SK-N-MC (cell line): ENCODE measurements at regions not wholly inside any gene's neighbourhood (a gene's known extent, or its start where the extent isn't known, plus 50 kb on each side); places are given as distances from the start of the nearest gene placed in this dataset.

Experiments used
- DNase-seq: peaks from one replicate; pipeline ENCODE4 v3.0.0-alpha.2; 2011; ENCODE audit warnings: low read depth, low spot score
- H3K27ac ChIP-seq: fragments of 200-600 bp; sonication (generic); 2 replicates; pipeline ENCODE4 v1.5.1; 2016; ENCODE audit warnings: mixed run types
- H3K36me3 ChIP-seq: fragments of 200-600 bp; sonication (generic); 2 replicates; pipeline ENCODE4 v1.6.1; 2017; ENCODE audit warnings: antibody characterized with exemption, low read length, mixed read lengths; ENCODE audit not compliant: insufficient read depth
- H3K4me3 ChIP-seq: fragments of 200-600 bp; sonication (generic); 2 replicates; pipeline ENCODE4 v1.5.1; 2016
- H3K9ac ChIP-seq: fragments of 200-600 bp; sonication (generic); 2 replicates; pipeline ENCODE4 v1.8.0; 2017; ENCODE audit warnings: mixed run types, mixed read lengths; ENCODE audit not compliant: insufficient read length
- H3K9me3 ChIP-seq: fragments of 200-600 bp; sonication (generic); 2 replicates; pipeline ENCODE4 v1.6.1; 2017; ENCODE audit warnings: low read depth, mild to moderate bottlenecking, antibody characterized with exemption, low read length, moderate library complexity, mixed read lengths
- EZH2 ChIP-seq: fragments of 200-600 bp; sonication (generic); IDR thresholded peaks from one replicate; pipeline ENCODE4 v1.6.1; 2017; ENCODE audit warnings: antibody characterized with exemption
- FOXP2 ChIP-seq: optimal IDR thresholded peaks from 2 replicates; pipeline ENCODE3; 2011; ENCODE audit warnings: mild to moderate bottlenecking, moderate library complexity; ENCODE audit not compliant: insufficient read depth; ENCODE audit errors: extremely low read length, control extremely low read depth
- POLR2AphosphoS5 ChIP-seq: IDR thresholded peaks from 2 replicates; pipeline ENCODE4 v1.6.1; 2012; ENCODE audit warnings: mild to moderate bottlenecking, low read depth, low read length, borderline replicate concordance

DNA sequence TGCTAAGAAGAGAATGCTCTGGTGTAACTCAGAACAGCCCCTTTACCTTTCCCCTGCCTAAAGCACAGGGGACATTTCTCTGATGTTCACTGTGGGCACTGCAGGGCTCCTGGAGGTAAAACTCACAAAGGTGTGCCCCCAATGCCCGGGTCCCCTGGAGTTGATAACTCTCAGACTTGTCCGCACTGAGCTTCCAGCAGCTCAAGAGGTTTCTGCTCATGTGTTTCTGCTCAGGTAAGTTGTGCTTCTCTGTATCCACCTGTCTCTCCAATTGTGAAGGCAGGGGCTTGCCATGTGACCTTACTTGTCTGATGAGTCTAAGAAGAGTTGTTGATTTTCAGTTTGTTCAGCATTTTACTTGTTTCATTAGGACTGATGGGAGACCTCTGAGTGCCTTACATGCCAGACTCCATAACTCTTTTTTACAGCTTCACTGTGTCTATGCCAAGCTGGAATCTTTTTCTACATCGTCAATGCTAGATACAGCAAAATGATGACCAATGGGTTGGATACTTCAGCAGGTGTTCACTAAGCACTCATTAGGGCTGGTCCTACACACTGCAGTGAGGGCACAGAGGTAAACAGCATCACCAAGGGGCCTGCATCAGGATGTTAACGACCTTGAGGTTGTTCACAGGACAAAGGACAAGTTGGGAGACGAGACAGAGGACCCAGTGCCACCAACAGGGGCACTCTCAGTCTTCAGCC is 56.4 kb downstream of the MRPL36 start:
- no peak for DNase-seq
- Histone ChIP-seq H3K9me3 (no peaks in the 10 kb centered on the region), H3K9ac (no peak overlapping the region), H3K4me3 (no peak overlapping the region), H3K27ac (no peak overlapping the region), H3K36me3 (no peaks in the 10 kb centered on the region)
- TF ChIP-seq POLR2AphosphoS5 (no peak), FOXP2 (no peak), EZH2 (no peak)

- DNase-seq: peak; percentile 3
- Histone ChIP-seq H3K9ac (no peak overlapping the region), H3K4me3 (no peak overlapping the region), H3K36me3 (no peaks in the 10 kb centered on the region), H3K9me3 (no peaks in the 10 kb centered on the region), H3K27ac (no peak overlapping the region)
- TF ChIP-seq EZH2 (no peak), FOXP2 (no peak), POLR2AphosphoS5 (no peak)
Measured at GRCh38 chr5:1737790-1738405, 61.7 kb downstream of the MRPL36 start.

DNA sequence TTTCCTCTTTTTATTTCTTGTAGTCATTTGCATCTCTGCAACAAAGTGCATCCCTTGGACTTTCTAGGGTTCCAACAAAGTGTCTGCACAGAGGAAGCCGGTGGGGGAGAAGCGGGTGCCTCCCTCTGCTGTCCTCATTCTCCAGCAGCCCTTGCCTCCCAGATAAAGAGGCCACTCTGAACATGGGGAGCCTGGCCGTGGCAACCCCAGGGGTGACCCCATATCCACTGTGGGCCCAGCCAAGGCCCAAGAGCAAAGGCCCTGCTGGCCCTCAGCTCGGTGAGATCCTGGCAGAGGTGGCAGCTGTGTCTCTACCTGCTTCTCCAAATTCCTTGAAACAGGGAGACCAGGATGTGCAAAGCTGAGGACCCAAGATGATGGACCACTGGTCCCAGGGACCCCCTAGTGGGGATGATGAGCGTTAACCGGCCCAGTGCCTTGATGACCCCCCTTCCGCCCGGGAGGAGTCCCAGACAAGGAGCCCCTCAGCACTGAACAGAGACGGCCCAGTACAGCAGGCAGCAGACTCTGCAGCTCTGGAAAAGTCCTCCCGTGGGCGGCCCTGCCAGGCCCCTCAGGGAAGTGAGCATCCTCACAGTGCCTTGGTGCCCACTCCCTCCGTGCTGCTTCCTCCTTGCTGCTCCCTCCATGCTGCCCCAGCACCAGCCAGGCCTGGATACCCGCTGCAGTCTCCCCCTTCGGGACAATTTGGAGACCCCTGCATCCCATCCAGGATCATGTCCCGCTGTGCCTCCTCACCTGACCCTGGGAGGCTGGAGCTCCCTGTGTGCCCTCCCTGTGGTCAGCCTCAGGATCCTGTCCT is 62.5 kb downstream of the MRPL36 start:
- TF ChIP-seq EZH2: no peak
- no peak for TF ChIP-seq FOXP2
- TF ChIP-seq POLR2AphosphoS5: no peak
- Histone ChIP-seq H3K27ac (no peak overlapping the region), H3K4me3 (no peak overlapping the region), H3K36me3 (no peaks in the 10 kb centered on the region), H3K9ac (no peak overlapping the region), H3K9me3 (no peaks in the 10 kb centered on the region)
- DNase-seq: no peak

DNA sequence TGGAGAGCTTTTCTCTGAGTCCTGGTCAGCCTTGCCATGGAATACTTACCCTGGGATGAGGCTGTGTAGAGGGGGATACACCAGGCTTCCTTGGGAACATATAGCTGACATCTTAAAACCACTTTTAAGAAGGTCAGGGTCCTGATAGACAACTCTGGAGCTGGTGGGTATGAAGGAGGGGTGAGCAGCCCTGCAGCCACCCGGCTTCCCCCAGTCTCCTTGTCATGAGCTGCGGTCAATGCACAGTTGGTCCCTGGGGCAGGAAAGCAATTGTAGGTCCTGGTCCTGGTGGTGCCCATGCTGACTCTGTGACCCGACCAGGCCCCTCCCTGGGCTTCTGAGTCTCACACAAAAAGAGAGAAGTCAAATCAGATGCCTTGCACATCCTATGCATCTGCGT is 63.6 kb downstream of the MRPL36 start:
- DNase-seq: no peak
- H3K4me3 ChIP-seq: no peak overlapping the region

GRCh38 chr5:1735320-1735970 is 64.2 kb downstream of the MRPL36 start:
- H3K4me3 ChIP-seq: no peak overlapping the region
- no peak overlapping the region for H3K27ac ChIP-seq
- no peak for TF ChIP-seq EZH2
- H3K9me3 ChIP-seq: no peaks in the 10 kb centered on the region
- H3K36me3 ChIP-seq: no peaks in the 10 kb centered on the region
- no peak for DNase-seq
- no peak overlapping the region for H3K9ac ChIP-seq

More for the DNA sequence above, 63.6 kb downstream of the MRPL36 start:
- Histone ChIP-seq H3K9ac (no peak overlapping the region), H3K9me3 (no peaks in the 10 kb centered on the region), H3K36me3 (no peaks in the 10 kb centered on the region), H3K27ac (no peak overlapping the region)
- no peak for TF ChIP-seq EZH2
- no peak for TF ChIP-seq FOXP2

DNA sequence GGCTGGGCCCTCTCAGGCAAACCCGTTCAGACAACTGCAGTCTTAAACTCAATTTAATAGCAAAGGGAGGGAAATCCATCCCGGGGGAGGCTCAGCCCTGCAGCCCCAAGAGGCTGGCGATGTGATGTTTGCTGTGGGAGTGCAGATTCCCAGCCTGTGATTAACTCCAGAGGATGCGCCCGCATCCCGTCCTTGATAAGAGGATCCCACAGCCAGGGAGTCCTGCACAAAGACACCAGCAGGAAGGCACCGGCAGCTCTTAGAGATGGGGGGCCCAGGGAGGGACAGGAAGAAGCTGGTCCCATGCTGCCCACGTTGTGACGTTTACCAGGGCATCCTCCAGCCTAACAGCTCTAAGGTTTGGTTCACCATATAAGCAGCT is 64.7 kb downstream of the MRPL36 start:
- Histone ChIP-seq H3K27ac (no peak overlapping the region), H3K4me3 (no peak overlapping the region), H3K36me3 (no peaks in the 10 kb centered on the region), H3K9me3 (no peaks in the 10 kb centered on the region), H3K9ac (no peak overlapping the region)
- TF ChIP-seq POLR2AphosphoS5 (no peak), FOXP2 (no peak), EZH2 (no peak)
- DNase-seq: no peak

DNA sequence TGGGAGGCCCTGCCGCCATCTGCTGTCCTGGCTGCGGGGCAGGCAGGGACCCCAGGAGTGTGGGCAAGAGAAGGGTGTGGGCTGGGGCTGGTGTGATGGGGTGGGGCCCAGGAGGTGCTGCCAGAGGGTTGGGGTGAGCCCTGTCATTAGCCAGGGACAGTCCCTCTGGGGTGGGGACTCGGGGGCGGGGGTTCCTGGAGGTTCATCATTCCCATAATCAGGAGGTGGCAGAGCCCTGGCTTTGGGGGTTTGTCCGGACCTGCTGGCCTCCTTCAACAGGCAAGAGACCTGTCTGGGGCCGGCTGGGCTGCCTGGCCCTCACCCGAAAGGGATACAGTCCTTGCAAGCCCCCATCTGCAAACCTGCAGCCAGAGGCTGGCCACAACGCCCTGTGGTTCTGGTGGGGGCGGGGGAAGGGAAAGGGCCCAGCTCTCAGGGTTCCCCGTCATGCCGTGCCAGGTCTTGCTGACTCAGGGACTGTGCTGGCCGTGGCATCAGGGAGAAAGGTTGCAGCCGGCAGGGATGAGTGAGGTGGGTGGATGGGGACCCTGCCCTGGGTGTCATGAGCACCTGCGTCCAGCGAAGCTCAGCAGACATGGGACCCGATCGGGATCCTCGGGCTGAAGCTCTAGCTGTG is 65.2 kb downstream of the MRPL36 start:
- TF ChIP-seq POLR2AphosphoS5: no peak
- no peak for TF ChIP-seq FOXP2
- TF ChIP-seq EZH2: no peak
- no peak overlapping the region for H3K4me3 ChIP-seq
- no peaks in the 10 kb centered on the region for H3K36me3 ChIP-seq
- no peaks in the 10 kb centered on the region for H3K9me3 ChIP-seq
- no peak overlapping the region for H3K27ac ChIP-seq
- no peak for DNase-seq
- H3K9ac ChIP-seq: no peak overlapping the region

GRCh38 chr5:1733369-1733768 is 66.3 kb downstream of the MRPL36 start:
- Histone ChIP-seq H3K36me3 (no peaks in the 10 kb centered on the region), H3K27ac (no peak overlapping the region), H3K9ac (no peak overlapping the region), H3K9me3 (no peaks in the 10 kb centered on the region), H3K4me3 (no peak overlapping the region)
- no peak for DNase-seq
- no peak for TF ChIP-seq EZH2
- TF ChIP-seq FOXP2: no peak
- TF ChIP-seq POLR2AphosphoS5: no peak
